GM18519 (cell line): ENCODE measurements at regions not wholly inside any gene's neighbourhood (a gene's known extent, or its start where the extent isn't known, plus 50 kb on each side); places are given as distances from the start of the nearest gene placed in this dataset.
"Not testable (repeated sequence)": the region's sequence is repeated elsewhere in the genome, so short reads cannot be mapped to it uniquely, and the experiment has no call there.

Experiments used
- ATAC-seq: cut with Tn5 transposase; IDR thresholded peaks from one replicate; pipeline ENCODE4 v1.9.1; 2021; ENCODE audit warnings: mild to moderate bottlenecking, moderate library complexity; ENCODE audit not compliant: unreplicated experiment, low FRiP score

GRCh38 chr3:117056946-117057345, 347.4 kb downstream of the TUSC7 start:
- ATAC-seq = not testable (repeated sequence)

- no peak for ATAC-seq
These were observed 349.7 kb downstream of the TUSC7 start for GRCh38 chr3:117059067-117059955.

GRCh38 chr3:117059956-117060270, 350.3 kb downstream of the TUSC7 start:
- ATAC-seq = no peak

- no peak for ATAC-seq
These were observed 354.4 kb downstream of the TUSC7 start for GRCh38 chr3:117063930-117064329.

- ATAC-seq = no peak
These were observed 358.7 kb downstream of the TUSC7 start for GRCh38 chr3:117068301-117068700.

GRCh38 chr3:117074826-117075225, 365.2 kb downstream of the TUSC7 start:
- no peak for ATAC-seq

GRCh38 chr3:117079997-117080396, 370.4 kb downstream of the TUSC7 start:
- no peak for ATAC-seq

GRCh38 chr3:117080872-117081271, 371.3 kb downstream of the TUSC7 start:
- ATAC-seq = no peak

GRCh38 chr3:117084277-117084676, 374.7 kb downstream of the TUSC7 start:
- no peak for ATAC-seq

GRCh38 chr3:117084739-117085270, 375.2 kb downstream of the TUSC7 start:
- no peak for ATAC-seq

- ATAC-seq = no peak
These were observed 382.1 kb downstream of the TUSC7 start for GRCh38 chr3:117091676-117092075.

- ATAC-seq = no peak
These were observed 387.0 kb downstream of the TUSC7 start for GRCh38 chr3:117096549-117096948.

- ATAC-seq = no peak
These were observed 387.8 kb downstream of the TUSC7 start for GRCh38 chr3:117097351-117097750.

GRCh38 chr3:117101697-117102096, 392.1 kb downstream of the TUSC7 start:
- ATAC-seq = no peak

- ATAC-seq = no peak
These were observed 392.8 kb downstream of the TUSC7 start for GRCh38 chr3:117102426-117102825.

GRCh38 chr3:117103675-117104074, 394.1 kb downstream of the TUSC7 start:
- ATAC-seq = no peak

- ATAC-seq = no peak
These were observed 394.8 kb downstream of the TUSC7 start for GRCh38 chr3:117104381-117104780.

- ATAC-seq = no peak
These were observed 395.2 kb downstream of the TUSC7 start for GRCh38 chr3:117104792-117105191.

- no peak for ATAC-seq
These were observed 396.1 kb downstream of the TUSC7 start for GRCh38 chr3:117105686-117106085.

- no peak for ATAC-seq
These were observed 396.8 kb downstream of the TUSC7 start for GRCh38 chr3:117106396-117106795.

GRCh38 chr3:117107946-117108345, 398.4 kb downstream of the TUSC7 start:
- no peak for ATAC-seq

GRCh38 chr3:117109178-117109577, 399.6 kb downstream of the TUSC7 start:
- no peak for ATAC-seq
